IgD-negative memory B cell (primary cell): ENCODE measurements at regions not wholly inside any gene's neighbourhood (a gene's known extent, or its start where the extent isn't known, plus 50 kb on each side); places are given as distances from the start of the nearest gene placed in this dataset.

Source experiments
- H3K27ac Mint-ChIP-seq, 3 donors: one replicate each; pipeline ENCODE4 v1.8.0; 2020 to 2022; ENCODE audit warnings: mild to moderate bottlenecking in 3 of 3, mixed read lengths in 3 of 3, moderate library complexity in 1 of 3
- H3K27me3 Mint-ChIP-seq: one replicate; pipeline ENCODE4 v1.8.0; 2021; ENCODE audit warnings: mixed read lengths
- H3K36me3 Mint-ChIP-seq: one replicate; pipeline ENCODE4 v1.8.0; 2020; ENCODE audit warnings: mild to moderate bottlenecking, mixed read lengths
- H3K4me1 Mint-ChIP-seq, 3 donors: one replicate each; pipeline ENCODE4 v1.8.0; 2020 to 2022; ENCODE audit warnings: mixed read lengths in 3 of 3, mild to moderate bottlenecking in 1 of 3
- H3K4me3 Mint-ChIP-seq, 4 donors: one replicate each; pipeline ENCODE4 v1.8.0; 2020 to 2022; ENCODE audit warnings: mild to moderate bottlenecking in 4 of 4, mixed read lengths in 4 of 4, moderate library complexity in 3 of 4
- H3K9me3 Mint-ChIP-seq, 3 donors: one replicate each; pipeline ENCODE4 v1.8.0; 2020 to 2021; ENCODE audit warnings: mixed read lengths in 3 of 3, mild to moderate bottlenecking in 1 of 3

DNA sequence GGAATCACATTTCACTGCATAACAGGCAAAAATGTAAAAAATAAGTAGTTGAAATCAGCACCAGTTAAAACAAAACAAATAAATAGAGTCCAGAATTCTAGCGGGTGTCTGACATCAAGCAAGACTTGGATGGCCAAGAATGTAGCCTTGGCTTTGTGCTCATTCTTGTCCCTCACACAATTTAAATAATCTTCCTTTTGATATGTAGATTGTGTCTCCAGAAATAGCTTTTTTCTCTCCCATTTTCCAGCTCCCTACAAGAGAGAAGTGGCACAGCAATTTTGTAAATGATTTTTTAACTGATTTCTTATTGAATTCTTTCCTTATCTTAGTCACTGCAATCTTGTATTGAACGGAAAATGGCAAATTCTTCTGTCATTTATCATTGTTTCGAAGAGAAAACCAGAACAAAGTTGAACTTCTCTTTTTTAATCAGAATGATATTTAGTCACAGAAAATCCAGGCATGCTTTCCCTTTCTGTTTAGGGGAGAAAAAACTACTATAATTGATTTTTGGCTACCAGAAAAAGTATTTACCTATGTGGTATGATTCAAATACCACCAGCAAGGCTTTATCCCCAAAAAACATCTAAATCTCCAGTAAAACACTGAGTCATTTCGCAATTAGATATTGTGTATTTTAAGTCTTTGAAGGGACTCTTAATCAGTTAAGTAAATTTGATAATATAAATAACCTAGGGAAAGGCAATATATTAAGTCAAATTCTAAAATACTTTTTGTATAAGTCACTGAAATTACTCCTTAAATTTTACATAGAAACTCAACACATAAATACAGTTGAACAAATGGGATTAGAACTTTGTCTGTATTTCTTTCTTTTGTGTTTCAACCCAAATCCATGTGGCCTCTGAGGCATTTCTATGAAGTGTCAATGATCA lies 481.7 kb downstream of the GBE1 start:
- Mint-ChIP-seq H3K36me3 (no peaks in the 10 kb centered on the region), H3K4me3 (no peak overlapping the region), H3K4me1 (no peaks in the 10 kb centered on the region), H3K27me3 (no peaks in the 10 kb centered on the region), H3K27ac (no peak overlapping the region), H3K9me3 (peaks cover 0 to 4% (median 1%) of the 10 kb centered on the region in 3 donors)

DNA sequence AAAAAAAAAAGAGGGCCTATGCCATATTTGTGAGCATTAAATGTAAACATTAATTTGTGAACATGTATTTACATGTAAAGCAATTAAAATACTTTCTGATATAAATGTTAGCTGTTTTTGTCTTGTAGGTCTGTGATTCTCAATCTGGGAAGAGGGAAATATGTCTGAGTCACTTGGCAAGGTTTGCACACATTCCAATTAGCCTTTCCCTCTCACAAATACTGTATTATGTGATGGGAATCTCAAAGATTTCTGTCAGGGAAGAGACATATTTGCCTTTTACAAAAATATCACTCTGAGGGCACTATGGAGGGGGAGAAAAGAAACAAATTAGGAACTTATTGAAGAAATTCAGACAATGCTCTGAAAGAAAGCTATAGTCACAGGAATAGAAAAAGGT lies 483.6 kb downstream of the GBE1 start:
- no peaks in the 10 kb centered on the region for H3K27me3 Mint-ChIP-seq
- no peaks in the 10 kb centered on the region for H3K36me3 Mint-ChIP-seq
- H3K4me3 Mint-ChIP-seq: no peak overlapping the region
- no peaks in the 10 kb centered on the region for H3K4me1 Mint-ChIP-seq
- no peak overlapping the region for H3K27ac Mint-ChIP-seq
- H3K9me3 Mint-ChIP-seq: peaks cover 0 to 4% (median 1%) of the 10 kb centered on the region in 3 donors

DNA sequence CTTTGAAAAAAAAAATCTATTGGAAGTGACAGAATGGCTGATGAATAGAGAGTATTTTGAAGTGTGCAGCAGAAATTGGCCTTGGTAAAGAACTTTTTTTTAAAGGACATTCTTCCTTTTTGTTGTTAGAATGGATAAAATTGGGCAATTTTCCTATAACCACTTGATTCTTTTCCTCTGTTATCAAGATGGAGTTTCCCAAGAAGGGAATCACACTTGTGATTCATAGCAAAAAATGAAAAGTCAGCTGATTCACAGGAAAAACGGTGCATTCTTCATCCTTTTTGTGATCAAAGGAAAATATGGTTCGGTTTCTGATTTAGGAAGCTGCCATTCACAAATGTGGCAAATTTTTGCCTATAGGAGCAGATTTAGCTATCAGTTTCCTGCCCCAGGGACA lies 486.8 kb downstream of the GBE1 start:
- Mint-ChIP-seq H3K9me3 (no peaks in the 10 kb centered on the region), H3K4me3 (no peak overlapping the region), H3K27me3 (no peaks in the 10 kb centered on the region), H3K27ac (no peak overlapping the region), H3K36me3 (no peaks in the 10 kb centered on the region), H3K4me1 (no peaks in the 10 kb centered on the region)

DNA sequence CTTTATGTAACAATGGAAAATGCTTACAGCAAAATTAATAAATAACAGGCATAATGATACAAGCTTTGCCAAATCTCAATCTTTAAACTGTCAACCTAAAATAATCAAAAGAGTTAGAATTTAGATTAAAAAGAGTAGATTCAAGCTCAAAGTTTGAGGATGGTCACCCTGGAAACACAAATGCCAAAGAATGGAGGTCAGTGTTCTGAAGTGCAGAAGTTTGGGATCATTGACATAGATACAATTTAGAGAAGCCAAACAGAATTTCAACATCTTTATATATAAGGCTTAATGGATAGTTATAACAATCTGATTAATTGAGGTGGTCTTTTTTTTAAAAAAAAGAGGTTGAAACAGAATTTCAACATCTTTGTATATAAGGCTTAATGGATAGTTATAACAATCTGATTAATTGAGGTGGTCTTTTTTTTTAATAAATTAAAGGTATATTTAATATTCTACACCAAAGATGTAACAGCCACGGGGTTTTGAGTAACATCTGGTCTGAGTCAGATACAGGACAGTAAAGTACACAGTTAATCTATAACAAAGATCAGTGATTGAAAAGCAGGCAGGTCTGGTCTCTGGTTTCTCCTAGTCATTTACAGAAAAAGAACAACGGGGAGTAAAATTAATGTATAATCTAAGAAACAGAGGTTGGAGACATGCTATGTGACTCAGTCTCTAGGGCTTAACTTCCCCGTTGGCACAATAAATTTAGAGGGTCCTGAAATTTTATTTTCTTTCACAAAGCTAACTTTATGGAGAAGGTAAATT lies 490.7 kb downstream of the GBE1 start:
- no peaks in the 10 kb centered on the region for H3K27me3 Mint-ChIP-seq
- no peak overlapping the region for H3K27ac Mint-ChIP-seq
- no peaks in the 10 kb centered on the region for H3K36me3 Mint-ChIP-seq
- no peaks in the 10 kb centered on the region for H3K4me1 Mint-ChIP-seq
- H3K4me3 Mint-ChIP-seq: no peak overlapping the region
- no peaks in the 10 kb centered on the region for H3K9me3 Mint-ChIP-seq

DNA sequence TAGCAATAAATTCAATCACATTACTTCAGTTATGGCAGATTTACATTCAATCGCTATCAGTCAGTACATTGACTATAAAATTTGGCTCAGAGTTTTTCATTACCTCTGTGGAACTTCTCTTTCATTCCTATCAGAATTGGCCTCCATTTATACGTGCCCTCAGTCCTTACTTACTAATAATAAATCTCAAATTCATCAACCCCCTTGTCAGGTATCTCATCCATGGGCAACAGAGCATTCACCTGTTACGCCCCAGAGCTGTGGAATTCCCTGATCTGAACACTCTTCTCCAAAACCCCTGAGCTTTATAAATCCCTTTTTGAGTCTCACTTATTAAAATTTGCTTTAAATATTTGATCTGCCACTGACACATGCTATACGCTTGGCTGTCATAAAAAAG lies 492.9 kb downstream of the GBE1 start:
- Mint-ChIP-seq H3K4me1 (no peaks in the 10 kb centered on the region), H3K9me3 (peaks cover 0 to 5% (median 0%) of the 10 kb centered on the region in 3 donors), H3K36me3 (no peaks in the 10 kb centered on the region), H3K4me3 (no peak overlapping the region), H3K27ac (no peak overlapping the region), H3K27me3 (no peaks in the 10 kb centered on the region)

DNA sequence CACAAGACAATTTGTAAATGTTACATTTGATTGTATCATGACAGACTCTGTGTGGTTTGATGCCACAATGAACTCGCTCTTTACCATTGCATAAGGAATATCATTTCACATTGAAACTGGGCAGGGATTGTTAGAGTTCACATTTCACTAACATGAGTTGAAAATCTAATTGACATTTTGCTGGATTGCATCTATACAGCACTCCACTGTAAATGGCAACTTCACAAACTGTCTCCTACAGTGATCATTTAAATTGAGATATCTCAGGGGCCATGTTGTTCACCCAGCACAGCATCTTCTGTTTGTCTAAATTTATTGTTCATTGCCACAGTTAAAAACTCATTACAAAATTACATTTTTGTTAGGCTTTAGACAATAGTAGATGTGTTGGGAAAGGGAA lies 499.4 kb downstream of the GBE1 start:
- Mint-ChIP-seq H3K4me3 (no peak overlapping the region), H3K9me3 (peaks cover 0 to 8% (median 1%) of the 10 kb centered on the region in 3 donors), H3K27me3 (no peaks in the 10 kb centered on the region), H3K4me1 (no peaks in the 10 kb centered on the region), H3K36me3 (no peaks in the 10 kb centered on the region), H3K27ac (no peak overlapping the region)

DNA sequence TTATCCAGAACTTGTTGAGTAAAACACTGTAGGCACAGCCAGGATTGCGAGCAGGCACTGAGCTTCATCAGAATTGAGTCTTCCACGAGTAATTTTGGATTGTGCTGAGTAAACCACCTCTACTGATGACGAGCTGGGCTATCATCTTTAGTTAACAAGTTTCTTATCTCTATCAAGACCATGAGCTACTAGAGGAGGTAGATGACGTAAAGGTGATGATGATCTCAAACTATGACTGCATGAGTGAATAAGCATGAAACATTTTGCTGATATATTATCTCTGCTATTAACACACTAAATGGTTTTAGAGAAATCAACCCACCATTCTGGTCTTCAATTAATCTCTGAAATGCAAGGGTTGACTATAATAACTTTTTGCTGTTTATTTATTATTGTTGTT lies 506.0 kb downstream of the GBE1 start:
- H3K27ac Mint-ChIP-seq: no peak overlapping the region
- no peaks in the 10 kb centered on the region for H3K4me1 Mint-ChIP-seq
- no peaks in the 10 kb centered on the region for H3K27me3 Mint-ChIP-seq
- H3K9me3 Mint-ChIP-seq: peaks cover 0 to 1% (median 0%) of the 10 kb centered on the region in 3 donors
- H3K4me3 Mint-ChIP-seq: no peak overlapping the region
- no peaks in the 10 kb centered on the region for H3K36me3 Mint-ChIP-seq

DNA sequence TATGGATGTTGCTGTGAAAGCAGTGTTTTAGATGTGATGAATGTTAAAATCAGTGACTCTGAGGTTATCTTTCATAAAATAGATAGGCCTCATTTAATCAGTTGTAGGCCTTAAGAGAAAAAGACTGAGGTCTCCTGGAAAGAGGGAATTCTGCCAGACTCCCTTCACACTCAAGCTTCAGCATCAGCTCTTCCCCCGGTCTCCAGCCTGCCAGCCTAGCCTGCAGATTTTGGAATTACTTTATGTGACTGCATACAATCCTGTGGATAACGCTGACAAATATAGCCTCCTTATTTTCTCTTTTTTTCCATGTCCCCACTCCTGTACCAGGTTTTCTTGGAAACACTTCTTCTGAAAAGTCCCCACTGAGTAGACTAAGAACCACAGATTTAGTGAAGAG lies 510.3 kb downstream of the GBE1 start:
- H3K36me3 Mint-ChIP-seq: no peaks in the 10 kb centered on the region
- H3K9me3 Mint-ChIP-seq: peaks cover 0 to 2% (median 0%) of the 10 kb centered on the region in 3 donors

DNA sequence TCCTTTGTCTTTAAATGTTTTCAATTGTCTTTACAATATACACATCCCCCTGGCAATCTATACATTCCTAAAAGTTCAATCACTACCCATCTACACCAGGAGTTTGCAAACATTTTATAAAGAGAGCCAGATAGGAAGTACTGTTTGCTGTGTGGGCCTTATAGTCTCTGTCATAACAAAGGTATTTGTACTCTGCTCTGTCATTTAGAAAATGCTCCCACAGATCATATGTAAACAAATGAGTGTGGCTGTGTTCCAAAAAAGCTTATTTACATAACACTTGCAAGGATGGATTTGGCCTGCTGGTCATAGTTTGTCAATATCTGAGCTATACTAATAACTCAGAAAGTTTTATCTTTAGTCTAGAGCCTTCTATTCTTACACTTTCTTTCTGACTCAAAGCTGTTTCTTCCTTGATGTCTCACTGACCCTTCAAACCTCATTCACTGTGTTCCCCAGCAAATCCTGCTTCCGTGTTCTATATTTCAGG lies 511.9 kb downstream of the GBE1 start:
- Mint-ChIP-seq H3K27ac (no peak overlapping the region), H3K4me1 (no peaks in the 10 kb centered on the region), H3K9me3 (peaks cover 0 to 2% (median 0%) of the 10 kb centered on the region in 3 donors), H3K36me3 (no peaks in the 10 kb centered on the region), H3K4me3 (no peak overlapping the region), H3K27me3 (no peaks in the 10 kb centered on the region)

More for the DNA sequence above, 510.3 kb downstream of the GBE1 start:
- no peaks in the 10 kb centered on the region for H3K27me3 Mint-ChIP-seq
- H3K4me1 Mint-ChIP-seq: no peaks in the 10 kb centered on the region
- no peak overlapping the region for H3K4me3 Mint-ChIP-seq
- no peak overlapping the region for H3K27ac Mint-ChIP-seq

DNA sequence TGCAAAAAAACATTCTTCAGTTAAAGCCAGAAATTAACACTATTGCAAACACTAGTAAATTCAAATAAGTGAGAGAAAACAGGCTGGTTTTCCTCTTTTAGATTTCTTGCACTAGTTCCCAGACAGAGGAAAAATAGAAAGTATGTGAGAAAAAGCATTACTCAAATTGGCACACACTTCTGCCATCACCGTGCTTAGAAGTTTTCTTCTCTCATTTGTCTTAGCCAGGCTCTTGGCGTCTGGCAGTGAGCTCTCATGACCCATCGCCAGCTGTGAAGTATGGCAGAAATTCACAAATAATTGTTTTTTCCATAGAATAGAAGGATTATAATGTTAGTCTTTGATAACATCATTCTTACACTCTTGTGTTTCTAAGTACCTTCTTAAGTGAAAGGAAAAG lies 515.9 kb downstream of the GBE1 start:
- Mint-ChIP-seq H3K4me3 (no peak overlapping the region), H3K36me3 (no peaks in the 10 kb centered on the region), H3K4me1 (no peaks in the 10 kb centered on the region), H3K9me3 (peaks cover 0 to 2% (median 0%) of the 10 kb centered on the region in 3 donors), H3K27ac (no peak overlapping the region), H3K27me3 (no peaks in the 10 kb centered on the region)

DNA sequence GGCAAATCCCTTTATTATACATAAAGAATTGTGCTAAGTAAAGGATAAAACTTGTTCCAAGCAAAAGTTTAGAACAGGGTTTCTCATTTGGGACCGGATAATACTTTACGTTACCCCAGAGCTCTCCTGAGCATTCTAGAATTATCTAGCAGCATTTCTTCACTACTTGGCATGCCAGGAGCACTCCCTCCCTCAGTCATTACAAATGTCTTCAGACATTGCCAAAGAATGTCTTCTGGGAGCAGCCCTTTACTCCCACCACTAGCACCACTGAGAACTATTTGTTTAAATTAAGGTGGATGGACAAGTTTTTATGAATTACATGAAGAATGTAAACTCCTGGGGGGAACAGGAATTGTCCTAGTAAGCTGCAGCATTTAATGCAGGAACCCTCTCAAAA lies 516.4 kb downstream of the GBE1 start:
- H3K36me3 Mint-ChIP-seq: no peaks in the 10 kb centered on the region
- no peaks in the 10 kb centered on the region for H3K27me3 Mint-ChIP-seq
- H3K4me3 Mint-ChIP-seq: no peak overlapping the region
- H3K27ac Mint-ChIP-seq: no peak overlapping the region
- no peaks in the 10 kb centered on the region for H3K4me1 Mint-ChIP-seq
- H3K9me3 Mint-ChIP-seq: peaks cover 0 to 2% (median 0%) of the 10 kb centered on the region in 3 donors

DNA sequence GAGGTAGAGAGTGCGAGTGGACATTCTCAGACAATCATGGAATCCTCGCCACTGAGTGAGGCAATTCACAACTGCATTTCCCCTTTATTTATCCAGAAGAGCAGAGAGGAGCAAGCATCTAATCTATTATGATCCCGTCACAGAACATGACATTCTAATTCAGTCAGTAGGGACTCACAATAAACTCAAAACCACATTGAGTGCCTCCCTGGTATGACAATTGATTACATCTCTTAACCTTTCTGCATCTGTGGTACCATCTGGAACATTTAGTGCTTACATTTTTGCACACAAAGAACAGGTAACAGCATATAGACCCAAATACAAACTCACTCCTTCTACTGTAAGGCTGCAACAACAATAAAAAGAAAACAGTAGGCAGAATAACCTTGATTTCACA lies 517.2 kb downstream of the GBE1 start:
- Mint-ChIP-seq H3K4me3 (no peak overlapping the region), H3K4me1 (no peaks in the 10 kb centered on the region), H3K27ac (no peak overlapping the region), H3K27me3 (no peaks in the 10 kb centered on the region), H3K9me3 (peaks cover 0 to 2% (median 0%) of the 10 kb centered on the region in 3 donors), H3K36me3 (no peaks in the 10 kb centered on the region)

DNA sequence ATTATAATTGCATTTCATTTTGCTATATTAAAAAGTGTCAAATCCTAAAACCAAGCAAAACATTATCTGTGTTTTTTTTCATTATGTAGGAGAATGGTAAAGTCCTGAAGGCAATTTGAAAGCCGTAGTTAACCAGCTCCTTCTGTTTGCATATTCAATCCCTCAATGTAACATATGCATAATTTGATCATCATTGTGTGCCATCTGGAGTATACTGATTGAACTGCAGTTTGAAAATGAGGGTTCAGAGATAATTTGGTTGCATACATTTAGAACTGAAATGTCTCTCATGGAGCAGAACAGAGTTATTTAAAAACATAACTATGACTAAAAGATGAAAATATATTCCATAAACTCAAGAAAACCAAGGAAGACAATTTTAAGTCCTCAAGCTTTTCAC lies 518.6 kb downstream of the GBE1 start:
- Mint-ChIP-seq H3K36me3 (no peaks in the 10 kb centered on the region), H3K9me3 (no peaks in the 10 kb centered on the region), H3K27ac (no peak overlapping the region), H3K4me3 (no peak overlapping the region), H3K4me1 (no peaks in the 10 kb centered on the region), H3K27me3 (no peaks in the 10 kb centered on the region)

DNA sequence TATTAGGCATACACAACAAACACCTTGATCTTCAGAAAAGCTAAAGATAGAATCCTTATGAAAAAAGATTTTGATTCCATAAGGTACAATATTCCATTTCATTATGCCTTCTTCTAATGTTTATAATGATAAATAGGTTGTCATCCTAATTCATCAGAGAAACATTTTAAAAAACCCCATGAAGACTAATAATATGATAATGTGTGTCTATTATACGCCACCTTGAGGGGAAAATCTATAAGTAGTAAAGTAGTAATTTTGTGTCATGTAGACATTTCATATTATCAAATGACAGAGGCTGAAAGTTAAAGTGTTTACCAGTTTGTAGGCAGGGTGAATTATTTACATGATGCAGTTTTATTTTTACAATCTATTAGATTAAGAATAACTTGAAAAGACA lies 524.3 kb downstream of the GBE1 start:
- Mint-ChIP-seq H3K27ac (no peak overlapping the region), H3K9me3 (peaks cover 0 to 3% (median 0%) of the 10 kb centered on the region in 3 donors), H3K4me1 (no peaks in the 10 kb centered on the region), H3K4me3 (no peak overlapping the region), H3K27me3 (no peaks in the 10 kb centered on the region), H3K36me3 (no peaks in the 10 kb centered on the region)

DNA sequence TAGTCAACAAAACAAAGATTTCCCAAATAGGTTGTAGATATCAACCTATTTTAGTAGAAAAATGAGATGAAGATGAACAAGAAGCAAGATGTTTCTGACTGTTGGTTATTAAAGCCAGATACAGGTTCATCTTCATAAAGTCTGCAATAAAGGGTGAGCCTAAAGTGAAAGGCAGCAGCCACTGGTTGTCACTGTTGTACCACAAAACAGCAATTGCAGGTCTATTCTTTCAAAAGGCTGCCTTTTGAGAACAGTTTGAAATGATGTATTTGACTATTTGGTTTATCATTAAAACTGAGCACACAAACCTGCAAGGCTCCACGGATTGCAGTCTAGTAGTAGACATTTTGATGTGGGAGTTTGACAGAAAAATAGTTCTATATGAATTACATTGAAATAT lies 543.4 kb downstream of the GBE1 start:
- Mint-ChIP-seq H3K4me3 (no peak overlapping the region), H3K9me3 (peaks cover 0 to 1% (median 0%) of the 10 kb centered on the region in 3 donors), H3K4me1 (no peaks in the 10 kb centered on the region), H3K27me3 (no peaks in the 10 kb centered on the region), H3K36me3 (no peaks in the 10 kb centered on the region), H3K27ac (no peak overlapping the region)
